OCI-LY3 (cell line): ENCODE measurements at regions not wholly inside any gene's neighbourhood (a gene's known extent, or its start where the extent isn't known, plus 50 kb on each side); places are given as distances from the start of the nearest gene placed in this dataset.

Experiments used
- CTCF ChIP-seq: fragments of 200-600, 300-600 bp; sonication (generic); IDR thresholded peaks from 2 replicates; pipeline ENCODE4 v1.5.1; 2014; ENCODE audit warnings: antibody characterized with exemption, low read length, low read depth
- EZH2phosphoT487 ChIP-seq: fragments of 200-600 bp; shearing (Covaris generic); IDR thresholded peaks from 2 replicates; pipeline ENCODE4 v1.6.1; 2018; ENCODE audit warnings: antibody characterized with exemption, mixed run types, low read depth

GRCh38 chr12:74918291-74918690, 291.3 kb downstream of the KCNC2 start:
- TF ChIP-seq CTCF, result no peak
- TF ChIP-seq EZH2phosphoT487, result no peak
